OCI-LY1 (cell line): ENCODE measurements at regions not wholly inside any gene's neighbourhood (a gene's known extent, or its start where the extent isn't known, plus 50 kb on each side); places are given as distances from the start of the nearest gene placed in this dataset.

Source experiments
- EZH2 ChIP-seq: fragments of 200-600 bp; sonication (generic), shearing (Covaris generic); IDR thresholded peaks from 2 replicates; pipeline ENCODE4 v1.8.0; 2017; ENCODE audit warnings: borderline replicate concordance, mixed run types, mild to moderate bottlenecking, antibody characterized with exemption, low read length, moderate library complexity, mixed read lengths
- TF ChIP-seq, protein P1 (sequence below): fragments of 200-600 bp; sonication (generic), shearing (Covaris generic); IDR thresholded peaks from 2 replicates; pipeline ENCODE4 v1.5.1; 2017; ENCODE audit warnings: mild to moderate bottlenecking, antibody characterized with exemption, low read length, moderate library complexity, mixed read lengths

DNA sequence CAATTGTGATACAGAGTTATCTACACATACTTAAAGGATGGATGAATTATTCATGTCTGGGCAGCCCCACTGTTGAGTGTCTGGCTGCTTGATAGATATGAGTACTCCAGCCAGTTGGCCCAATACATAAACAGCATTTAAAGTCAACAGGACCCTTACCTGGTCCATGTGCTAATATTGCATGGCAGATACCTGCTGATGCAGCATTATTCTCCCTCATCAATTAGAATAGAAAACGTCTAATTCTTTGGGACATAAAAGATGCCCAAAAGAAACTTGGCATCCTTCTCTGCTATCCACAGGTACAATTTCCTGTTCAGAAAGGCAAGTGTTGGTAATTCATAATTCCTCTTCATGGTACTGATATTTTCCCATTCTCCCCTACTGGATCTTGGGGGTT, 550.8 kb downstream of the TFAP2B start:
- TF ChIP-seq, protein P1, sequence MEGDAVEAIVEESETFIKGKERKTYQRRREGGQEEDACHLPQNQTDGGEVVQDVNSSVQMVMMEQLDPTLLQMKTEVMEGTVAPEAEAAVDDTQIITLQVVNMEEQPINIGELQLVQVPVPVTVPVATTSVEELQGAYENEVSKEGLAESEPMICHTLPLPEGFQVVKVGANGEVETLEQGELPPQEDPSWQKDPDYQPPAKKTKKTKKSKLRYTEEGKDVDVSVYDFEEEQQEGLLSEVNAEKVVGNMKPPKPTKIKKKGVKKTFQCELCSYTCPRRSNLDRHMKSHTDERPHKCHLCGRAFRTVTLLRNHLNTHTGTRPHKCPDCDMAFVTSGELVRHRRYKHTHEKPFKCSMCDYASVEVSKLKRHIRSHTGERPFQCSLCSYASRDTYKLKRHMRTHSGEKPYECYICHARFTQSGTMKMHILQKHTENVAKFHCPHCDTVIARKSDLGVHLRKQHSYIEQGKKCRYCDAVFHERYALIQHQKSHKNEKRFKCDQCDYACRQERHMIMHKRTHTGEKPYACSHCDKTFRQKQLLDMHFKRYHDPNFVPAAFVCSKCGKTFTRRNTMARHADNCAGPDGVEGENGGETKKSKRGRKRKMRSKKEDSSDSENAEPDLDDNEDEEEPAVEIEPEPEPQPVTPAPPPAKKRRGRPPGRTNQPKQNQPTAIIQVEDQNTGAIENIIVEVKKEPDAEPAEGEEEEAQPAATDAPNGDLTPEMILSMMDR, result no peak
- no peak for TF ChIP-seq EZH2
